CD4-positive, alpha-beta T cell treated with Interferon alpha-2 for 1 hour (primary cell): ENCODE measurements at regions not wholly inside any gene's neighbourhood (a gene's known extent, or its start where the extent isn't known, plus 50 kb on each side); places are given as distances from the start of the nearest gene placed in this dataset.
A peak's percentile ranks its signal among the peaks of the same experiment; 100 is the strongest.

Experiments used
- DNase-seq, 2 donors: peaks; one replicate each; pipeline ENCODE4 v3.0.0-alpha.2; 2020 to 2022

- DNase-seq, result no peak
These were observed 55.7 kb downstream of the IRF2BP2 start for GRCh38 chr1:234554218-234554697.

GRCh38 chr1:234553240-234554188 is 56.5 kb downstream of the IRF2BP2 start:
- DNase-seq, result no peak

- DNase-seq, result no peak
These were observed 59.0 kb downstream of the IRF2BP2 start for GRCh38 chr1:234551032-234551378.

- no peak for DNase-seq
These were observed 59.5 kb downstream of the IRF2BP2 start for GRCh38 chr1:234550341-234551031.

- no peak for DNase-seq
These were observed 60.4 kb downstream of the IRF2BP2 start for GRCh38 chr1:234549447-234550021.

GRCh38 chr1:234546890-234547788 is 62.8 kb downstream of the IRF2BP2 start:
- no peak for DNase-seq

- no peak for DNase-seq
These were observed 63.6 kb downstream of the IRF2BP2 start for GRCh38 chr1:234546387-234546704.

GRCh38 chr1:234545517-234546386 is 64.2 kb downstream of the IRF2BP2 start:
- DNase-seq, result no peak

- DNase-seq, result peak; percentile 13 to 23
These were observed 65.2 kb upstream of the TARBP1 start for GRCh38 chr1:234544087-234544579.

GRCh38 chr1:234543442-234544086 is 64.6 kb upstream of the TARBP1 start:
- DNase-seq, result no peak

GRCh38 chr1:234542211-234542850 is 63.4 kb upstream of the TARBP1 start:
- no peak for DNase-seq

- DNase-seq, result no peak
These were observed 62.5 kb upstream of the TARBP1 start for GRCh38 chr1:234541286-234541975.

- DNase-seq, result no peak
These were observed 61.4 kb upstream of the TARBP1 start for GRCh38 chr1:234540404-234540762.

GRCh38 chr1:234539666-234540403 is 60.9 kb upstream of the TARBP1 start:
- no peak for DNase-seq

- DNase-seq, result no peak
These were observed 60.1 kb upstream of the TARBP1 start for GRCh38 chr1:234538930-234539649.

GRCh38 chr1:234538062-234538731 is 59.2 kb upstream of the TARBP1 start:
- no peak for DNase-seq

GRCh38 chr1:234537236-234537635 is 58.3 kb upstream of the TARBP1 start:
- no peak for DNase-seq

- DNase-seq, result no peak
These were observed 57.8 kb upstream of the TARBP1 start for GRCh38 chr1:234536741-234537140.
